OCI-LY3 (cell line): ENCODE measurements at regions not wholly inside any gene's neighbourhood (a gene's known extent, or its start where the extent isn't known, plus 50 kb on each side); places are given as distances from the start of the nearest gene placed in this dataset.

Experiments used
- H2AFZ ChIP-seq: fragments of 200-600, 300-600 bp; shearing (Covaris generic); 2 replicates; pipeline ENCODE4 v1.6.0; 2014; ENCODE audit warnings: antibody characterized with exemption, low read depth, low read length
- H3K27ac ChIP-seq: fragments of 200-600, 300-600 bp; sonication (generic); 2 replicates; pipeline ENCODE4 v1.5.1; 2014; ENCODE audit warnings: mild to moderate bottlenecking, low read length, moderate library complexity, mixed read lengths
- H3K27me3 ChIP-seq: fragments of 200-600, 300-600 bp; sonication (generic); 2 replicates; pipeline ENCODE4 v1.6.1; 2014; ENCODE audit warnings: low read depth, low read length, mixed read lengths
- H3K36me3 ChIP-seq: fragments of 200-600, 300-600 bp; sonication (generic); replicated peaks from 2 replicates; pipeline ENCODE3; 2014; ENCODE audit warnings: low read depth, low read length, mixed read lengths
- H3K4me1 ChIP-seq: fragments of 300-600, 200-600 bp; sonication (generic); 2 replicates; pipeline ENCODE4 v1.6.1; 2014; ENCODE audit warnings: low read length, mixed read lengths
- H3K4me2 ChIP-seq: fragments of 200-600, 300-600 bp; sonication (generic); 2 replicates; pipeline ENCODE4 v1.6.1; 2014; ENCODE audit warnings: low read length, mixed read lengths
- H3K4me3 ChIP-seq: fragments of 300-600, 200-600 bp; sonication (generic); 2 replicates; pipeline ENCODE4 v1.5.1; 2014; ENCODE audit warnings: antibody characterized with exemption, mild to moderate bottlenecking, low read length, moderate library complexity
- H3K79me2 ChIP-seq: fragments of 300-600, 200-600 bp; shearing (Covaris generic); 2 replicates; pipeline ENCODE4 v1.6.1; 2014; ENCODE audit warnings: mild to moderate bottlenecking, low read length, mixed read lengths
- H3K9ac ChIP-seq: fragments of 300-600, 200-600 bp; shearing (Covaris generic); 2 replicates; pipeline ENCODE4 v1.6.0; 2014; ENCODE audit warnings: mild to moderate bottlenecking, low read length, moderate library complexity
- H3K9me3 ChIP-seq: fragments of 200-600, 300-600 bp; shearing (Covaris generic); 2 replicates; pipeline ENCODE4 v1.6.1; 2014; ENCODE audit warnings: low read length, mixed read lengths; ENCODE audit not compliant: insufficient read depth
- H4K20me1 ChIP-seq: fragments of 200-600, 300-600 bp; sonication (generic); 2 replicates; pipeline ENCODE4 v1.6.1; 2016; ENCODE audit warnings: low read length, mixed read lengths; ENCODE audit not compliant: insufficient read depth
- EZH2phosphoT487 ChIP-seq: fragments of 200-600 bp; shearing (Covaris generic); IDR thresholded peaks from 2 replicates; pipeline ENCODE4 v1.6.1; 2018; ENCODE audit warnings: antibody characterized with exemption, mixed run types, low read depth
- TF ChIP-seq, protein P1 (sequence below): fragments of 200-600, 300-600 bp; sonication (generic); IDR thresholded peaks from 2 replicates; pipeline ENCODE4 v1.5.1; 2014; ENCODE audit warnings: antibody characterized with exemption, low read length, low read depth

DNA sequence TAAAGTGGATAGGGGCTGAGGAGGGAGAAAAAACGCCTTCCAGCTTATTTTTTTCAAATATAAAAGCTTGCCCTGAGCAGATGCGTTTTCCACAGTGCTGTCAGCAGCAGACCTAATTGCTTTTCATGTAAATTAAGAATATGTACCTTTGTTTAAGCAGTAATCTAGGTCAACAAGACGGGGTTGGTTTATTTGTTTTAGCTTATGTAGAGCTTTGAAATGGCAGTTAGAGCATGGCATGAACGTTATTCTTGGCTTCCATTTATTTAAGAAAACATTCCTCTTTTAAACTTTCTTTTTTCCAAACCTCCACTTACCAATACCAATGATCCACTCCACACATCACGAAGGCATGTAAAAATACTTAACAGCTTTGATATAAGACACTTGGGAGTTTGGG is 220.3 kb upstream of the TENM3 start:
- Histone ChIP-seq H3K27ac (no peak overlapping the region), H3K36me3 (no peaks in the 10 kb centered on the region), H3K9ac (no peak overlapping the region), H3K27me3 (no peaks in the 10 kb centered on the region), H4K20me1 (no peaks in the 10 kb centered on the region), H3K4me3 (no peak overlapping the region), H3K4me2 (no peak overlapping the region), H2AFZ (no peak overlapping the region), H3K9me3 (no peaks in the 10 kb centered on the region), H3K79me2 (no peaks in the 10 kb centered on the region), H3K4me1 (peaks cover 8% of the 10 kb centered on the region)
- TF ChIP-seq, protein P1, sequence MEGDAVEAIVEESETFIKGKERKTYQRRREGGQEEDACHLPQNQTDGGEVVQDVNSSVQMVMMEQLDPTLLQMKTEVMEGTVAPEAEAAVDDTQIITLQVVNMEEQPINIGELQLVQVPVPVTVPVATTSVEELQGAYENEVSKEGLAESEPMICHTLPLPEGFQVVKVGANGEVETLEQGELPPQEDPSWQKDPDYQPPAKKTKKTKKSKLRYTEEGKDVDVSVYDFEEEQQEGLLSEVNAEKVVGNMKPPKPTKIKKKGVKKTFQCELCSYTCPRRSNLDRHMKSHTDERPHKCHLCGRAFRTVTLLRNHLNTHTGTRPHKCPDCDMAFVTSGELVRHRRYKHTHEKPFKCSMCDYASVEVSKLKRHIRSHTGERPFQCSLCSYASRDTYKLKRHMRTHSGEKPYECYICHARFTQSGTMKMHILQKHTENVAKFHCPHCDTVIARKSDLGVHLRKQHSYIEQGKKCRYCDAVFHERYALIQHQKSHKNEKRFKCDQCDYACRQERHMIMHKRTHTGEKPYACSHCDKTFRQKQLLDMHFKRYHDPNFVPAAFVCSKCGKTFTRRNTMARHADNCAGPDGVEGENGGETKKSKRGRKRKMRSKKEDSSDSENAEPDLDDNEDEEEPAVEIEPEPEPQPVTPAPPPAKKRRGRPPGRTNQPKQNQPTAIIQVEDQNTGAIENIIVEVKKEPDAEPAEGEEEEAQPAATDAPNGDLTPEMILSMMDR, result no peak
- no peak for TF ChIP-seq EZH2phosphoT487

DNA sequence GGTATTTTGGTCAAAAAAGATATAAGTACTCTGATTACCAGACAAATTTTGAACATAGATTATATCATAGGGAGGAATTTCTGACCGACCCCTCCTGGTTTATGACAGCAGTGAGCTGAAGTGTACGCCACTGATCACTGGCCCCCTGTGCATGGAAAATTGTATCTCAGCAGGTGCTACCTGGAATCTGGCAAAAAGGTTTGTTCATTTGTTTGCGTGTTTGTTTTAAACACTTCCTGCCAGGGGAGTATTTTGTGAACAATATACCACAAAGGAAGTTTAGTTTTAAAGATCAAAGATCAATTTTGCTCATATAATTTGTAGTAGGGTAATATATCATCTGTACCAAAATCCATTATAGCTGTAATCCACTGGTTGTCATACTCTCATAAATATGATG is 219.7 kb upstream of the TENM3 start:
- H3K4me2 ChIP-seq, result no peak overlapping the region
- H3K27ac ChIP-seq, result no peak overlapping the region
- H3K36me3 ChIP-seq, result no peaks in the 10 kb centered on the region
- H3K9ac ChIP-seq, result no peak overlapping the region
- no peaks in the 10 kb centered on the region for H3K79me2 ChIP-seq
- TF ChIP-seq EZH2phosphoT487, result no peak
- TF ChIP-seq, protein P1, result no peak
- H3K27me3 ChIP-seq, result no peaks in the 10 kb centered on the region
- no peaks in the 10 kb centered on the region for H3K9me3 ChIP-seq
- H2AFZ ChIP-seq, result no peak overlapping the region
- peaks cover 8% of the 10 kb centered on the region for H3K4me1 ChIP-seq
- H3K4me3 ChIP-seq, result no peak overlapping the region
- H4K20me1 ChIP-seq, result no peaks in the 10 kb centered on the region

DNA sequence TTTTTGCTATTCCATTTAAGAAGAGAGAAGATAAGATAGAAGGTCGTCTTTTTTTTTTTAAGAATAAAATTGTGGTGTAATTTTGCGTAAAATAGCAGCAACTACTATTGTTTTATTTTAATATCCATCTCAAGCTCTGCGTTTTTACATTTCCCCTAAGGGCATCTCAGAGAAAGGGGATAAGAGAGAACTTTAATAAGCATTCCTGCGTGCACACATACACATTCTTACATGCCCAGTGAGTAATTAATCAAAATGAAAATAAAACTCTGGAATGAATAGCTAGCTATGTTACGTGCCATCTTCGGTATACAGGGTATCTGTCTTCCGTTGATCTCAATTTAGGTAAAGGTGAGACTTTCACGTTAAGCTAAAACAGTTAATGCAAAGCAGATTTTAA is 200.3 kb upstream of the TENM3 start:
- Histone ChIP-seq H3K36me3 (no peaks in the 10 kb centered on the region), H2AFZ (no peak overlapping the region), H3K4me3 (no peak overlapping the region), H3K9ac (no peak overlapping the region), H3K4me2 (no peak overlapping the region), H3K27ac (no peak overlapping the region), H4K20me1 (no peaks in the 10 kb centered on the region), H3K9me3 (no peaks in the 10 kb centered on the region), H3K4me1 (no peaks in the 10 kb centered on the region), H3K27me3 (no peaks in the 10 kb centered on the region), H3K79me2 (no peaks in the 10 kb centered on the region)
- no peak for TF ChIP-seq EZH2phosphoT487
- TF ChIP-seq, protein P1, result no peak

DNA sequence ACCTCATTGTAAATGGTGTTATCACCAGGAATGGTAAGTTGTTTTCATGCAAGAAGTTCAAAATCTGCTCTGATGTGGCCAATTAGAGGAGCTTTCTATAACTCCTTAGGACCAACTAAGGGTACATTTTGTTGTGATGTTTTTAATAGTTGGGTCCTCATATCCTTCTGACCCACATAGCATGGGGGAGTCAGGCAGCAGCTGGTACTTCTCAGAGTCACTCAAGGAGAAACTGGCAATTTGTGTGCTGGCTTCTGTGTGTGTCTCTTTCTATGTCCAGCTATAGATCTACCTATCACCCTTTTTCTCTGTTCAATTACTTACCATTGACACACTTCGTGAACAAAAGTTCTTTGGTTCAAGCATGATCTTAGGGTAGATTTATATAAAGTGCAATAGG is 194.3 kb upstream of the TENM3 start:
- H3K4me3 ChIP-seq, result no peak overlapping the region
- TF ChIP-seq, protein P1, result no peak
- no peak for TF ChIP-seq EZH2phosphoT487
- no peaks in the 10 kb centered on the region for H3K9me3 ChIP-seq

More for the DNA sequence above, 194.3 kb upstream of the TENM3 start:
- no peak overlapping the region for H3K27ac ChIP-seq
- H3K27me3 ChIP-seq, result no peaks in the 10 kb centered on the region
- H3K79me2 ChIP-seq, result no peaks in the 10 kb centered on the region
- H4K20me1 ChIP-seq, result no peaks in the 10 kb centered on the region
- H3K36me3 ChIP-seq, result no peaks in the 10 kb centered on the region
- no peaks in the 10 kb centered on the region for H3K4me1 ChIP-seq
- no peak overlapping the region for H3K4me2 ChIP-seq
- no peak overlapping the region for H2AFZ ChIP-seq
- no peak overlapping the region for H3K9ac ChIP-seq
